HepG2 (cell line): ENCODE measurements at regions not wholly inside any gene's neighbourhood (a gene's known extent, or its start where the extent isn't known, plus 50 kb on each side); places are given as distances from the start of the nearest gene placed in this dataset.
A peak's percentile ranks its signal among the peaks of the same experiment; 100 is the strongest.
"Not testable (repeated sequence)": the region's sequence is repeated elsewhere in the genome, so short reads cannot be mapped to it uniquely, and the experiment has no call there.

Experiments
- ATAC-seq: fragments of 200-7000 bp; cut with Tn5 transposase; 3 replicates; pipeline ENCODE4 v1.9.1; 2020; ENCODE audit warnings: mild to moderate bottlenecking, moderate library complexity
- BruUV-seq: library from RNA; stranded (reverse); fragments of 400-500 nt; replicated peaks from 2 replicates; lab custom pipeline; 2021; lab: Mats Ljungman, UMichigan
- CTCF ChIA-PET: fragments of 300-600 bp; formaldehyde crosslinking; extraction: SDS; loops from one replicate; lab custom pipeline; 2021; ENCODE audit warnings: low total read pairs, inconsistent platforms, low intra/inter-chr PET ratio; lab: Yijun Ruan, JAX
- POLR2A ChIA-PET: fragments of 350-600 bp; sonication (Branson Sonifier 250); formaldehyde crosslinking; loops from one replicate; lab custom pipeline; 2020; ENCODE audit warnings: antibody characterized with exemption, inconsistent platforms; lab: Yijun Ruan, JAX
- DNase-seq: peaks from one replicate; pipeline ENCODE4 v3.0.0-alpha.2; 2015; ENCODE audit warnings: low spot score
- FAIRE-seq: peaks from 3 replicates; lab custom pipeline; 2011; peaks lifted over from hg19 to GRCh38; lab: Jason Lieb, UNC
- H2AFZ ChIP-seq: one replicate; pipeline ENCODE4 v1.6.1; 2011; ENCODE audit warnings: low read length, inconsistent platforms
- H3K27ac ChIP-seq: fragments of 300-600 bp; 3 replicates; pipeline ENCODE4 v1.8.0; 2011; ENCODE audit warnings: mixed run types, mild to moderate bottlenecking, mixed read lengths, low read length, inconsistent platforms; ENCODE audit not compliant: insufficient read depth; ENCODE audit errors: extremely low read length
- H3K27me3 ChIP-seq, 2 experiments: fragments of 200-600 bp in 1 of 2; 2 replicates in 1 of 2; 3 replicates in 1 of 2; pipeline versions ENCODE4 v1.6.0 to v1.8.0; 2011; ENCODE audit warnings: low read length in 2 of 2, mild to moderate bottlenecking in 2 of 2, moderate library complexity in 2 of 2, inconsistent platforms in 1 of 2; ENCODE audit not compliant: insufficient read depth in 2 of 2, control insufficient read depth in 1 of 2
- H3K36me3 ChIP-seq, 2 experiments: fragments of 200-600 bp in 1 of 2; replicated peaks in 1 of 2; 2 replicates in 1 of 2; 3 replicates in 1 of 2; pipeline versions ENCODE4 v1.5.1 to v1.8.0; 2011; ENCODE audit warnings: low read length in 2 of 2, inconsistent platforms in 1 of 2; ENCODE audit not compliant: insufficient read depth in 2 of 2, control insufficient read depth in 1 of 2
- H3K4me1 ChIP-seq: 2 replicates; pipeline ENCODE4 v1.5.1; 2012; ENCODE audit warnings: low read length, inconsistent platforms; ENCODE audit not compliant: insufficient read depth
- H3K4me2 ChIP-seq: 2 replicates; pipeline ENCODE4 v1.6.0; 2011; ENCODE audit warnings: low read depth, low read length, inconsistent platforms
- H3K4me3 ChIP-seq, 3 experiments: fragments of 200-600 bp in 1 of 3; sonication (generic), shearing (Covaris generic) in 1 of 3; replicated peaks in 1 of 3; 2 replicates each; pipeline ENCODE4 v1.5.1; 2011 to 2016; ENCODE audit warnings: low read length in 3 of 3, inconsistent platforms in 2 of 3, low read depth in 2 of 3, mild to moderate bottlenecking in 2 of 3, control low read depth in 1 of 3, mixed read lengths in 1 of 3; ENCODE audit not compliant: insufficient read depth in 1 of 3
- H3K79me2 ChIP-seq: one replicate; pipeline ENCODE4 v1.6.1; 2011; ENCODE audit warnings: low read length, inconsistent platforms; ENCODE audit not compliant: insufficient read depth
- H3K9ac ChIP-seq: 2 replicates; pipeline ENCODE4 v1.6.0; 2011; ENCODE audit warnings: mild to moderate bottlenecking, low read depth, low read length, inconsistent platforms; ENCODE audit not compliant: insufficient read depth
- H3K9me3 ChIP-seq: 2 replicates; pipeline ENCODE4 v1.5.1; 2012; ENCODE audit warnings: mild to moderate bottlenecking, low read length
- H4K20me1 ChIP-seq: 2 replicates; pipeline ENCODE4 v1.6.0; 2011; ENCODE audit warnings: inconsistent platforms, mild to moderate bottlenecking, low read length, moderate library complexity; ENCODE audit not compliant: insufficient read depth
- USF2 ChIP-seq, 2 experiments: sonication (generic) in 1 of 2; formaldehyde crosslinking in 1 of 2; IDR thresholded peaks; 2 replicates each; pipeline versions ENCODE4 v1.5.1 to v1.6.1; 2011 to 2020; ENCODE audit warnings: borderline replicate concordance in 1 of 2, low read depth in 1 of 2, low read length in 1 of 2, mild to moderate bottlenecking in 1 of 2, missing genetic modification reagents in 1 of 2, moderate library complexity in 1 of 2
- ZNF552 ChIP-seq: sonication (generic); formaldehyde crosslinking; IDR thresholded peaks from 2 replicates; pipeline ENCODE4 v1.9.0; 2022; ENCODE audit warnings: missing genetic modification reagents, mild to moderate bottlenecking, borderline replicate concordance
- WGBS: methylation state at CpG from one replicate; pipeline ENCODE4 v1.1.6; 2017; ENCODE audit warnings: low lambda C conversion rate; 5-methylcytosine and 5-hydroxymethylcytosine counted together
- in situ Hi-C: cut with HindIII; loops from 2 replicates; pipeline ENCODE4 v1.10.0; 2017; ENCODE audit warnings: low pct_unique_long_range_greater_than_20kb; ENCODE audit not compliant: extremely low pct_ligation_motif_present
- intact Hi-C: fragments of 100-400 bp; cut with micrococcal nuclease; formaldehyde crosslinking; loops from one replicate; pipeline ENCODE4 v1.10.0; 2022; ENCODE audit not compliant: unreplicated experiment

GRCh38 chr12:131245564-131246355 is 292.1 kb downstream of the ADGRD1 start (continued):
- TF ChIP-seq ZNF552 (CRISPR knock-in tag) = no peak
- TF ChIP-seq USF2 (IDR thresholded peaks at IDR 0.05; ENCODE audit: low read depth, low read length) = peak; percentile 84
- no peak for TF ChIP-seq USF2 (CRISPR knock-in tag; IDR thresholded peaks at IDR 0.05; ENCODE audit: borderline replicate concordance)

- H3K27ac ChIP-seq, CTCF ChIA-PET: not testable (repeated sequence)
- WGBS = 28% methylated on average over 7 of the region's 15 CpGs
Observed at GRCh38 chr12:131247026-131247725, 293.5 kb downstream of the ADGRD1 start.

GRCh38 chr12:131247875-131248274 is 294.2 kb downstream of the ADGRD1 start:
- H3K9ac ChIP-seq, POLR2A ChIA-PET, FAIRE-seq, BruUV-seq, H3K9me3 ChIP-seq, DNase-seq, H3K4me1 ChIP-seq, H3K36me3 ChIP-seq, ATAC-seq, H3K79me2 ChIP-seq, H3K27ac ChIP-seq, in situ Hi-C loops, H4K20me1 ChIP-seq, H2AFZ ChIP-seq, H3K4me3 ChIP-seq, CTCF ChIA-PET, H3K4me2 ChIP-seq, intact Hi-C loops: not testable (repeated sequence)
- peaks cover 3 to 27% of the 10 kb centered on the region in 2 experiments; a peak in 3 of 5 replicates for H3K27me3 ChIP-seq
- 4% methylated on average over 4 of the region's 6 CpGs for WGBS

More at GRCh38 chr12:131247026-131247725, 293.5 kb downstream of the ADGRD1 start:
- H3K9ac ChIP-seq, H3K4me3 ChIP-seq, H3K4me1 ChIP-seq, ATAC-seq, H3K36me3 ChIP-seq, FAIRE-seq, H3K9me3 ChIP-seq, BruUV-seq, in situ Hi-C loops, H3K4me2 ChIP-seq, POLR2A ChIA-PET, H4K20me1 ChIP-seq, H2AFZ ChIP-seq, H3K79me2 ChIP-seq, DNase-seq, intact Hi-C loops: not testable (repeated sequence)
- H3K27me3 ChIP-seq = peaks cover 3 to 27% of the 10 kb centered on the region in 2 experiments; a peak in 3 of 5 replicates
